ENCODE measurements at regions not wholly inside any gene's neighbourhood (a gene's known extent, or its start where the extent isn't known, plus 50 kb on each side); places are given as distances from the start of the nearest gene placed in this dataset.

GRCh38 chr1:98333406-98333805 lies 328.1 kb upstream of the SNX7 start:
- TF ChIP-seq CTCF (conservative IDR thresholded peaks at IDR 0.05; ENCODE audit: low read depth, low read length) (no peak), EZH2 (IDR thresholded peaks at IDR 0.05; ENCODE audit: low read length, unreplicated experiment) (no peak), EZH2phosphoT487 (IDR thresholded peaks at IDR 0.05; ENCODE audit: borderline replicate concordance, low read length) (no peak)
